Activated CD4-positive, CD25-positive, alpha-beta regulatory T cell treated with anti-CD3 and anti-CD28 coated beads, Interleukin-2, amount 50 U/mL, for 16 hours (primary cell): ENCODE measurements at regions not wholly inside any gene's neighbourhood (a gene's known extent, or its start where the extent isn't known, plus 50 kb on each side); places are given as distances from the start of the nearest gene placed in this dataset.

Experiments used
- DNase-seq: peaks from one replicate; pipeline ENCODE4 v3.0.0-alpha.2; 2020; ENCODE audit warnings: low read depth, low spot score

- DNase-seq = no peak
These were observed 958.0 kb downstream of the EPHA4 start for GRCh38 chr2:220614064-220614463.

DNA sequence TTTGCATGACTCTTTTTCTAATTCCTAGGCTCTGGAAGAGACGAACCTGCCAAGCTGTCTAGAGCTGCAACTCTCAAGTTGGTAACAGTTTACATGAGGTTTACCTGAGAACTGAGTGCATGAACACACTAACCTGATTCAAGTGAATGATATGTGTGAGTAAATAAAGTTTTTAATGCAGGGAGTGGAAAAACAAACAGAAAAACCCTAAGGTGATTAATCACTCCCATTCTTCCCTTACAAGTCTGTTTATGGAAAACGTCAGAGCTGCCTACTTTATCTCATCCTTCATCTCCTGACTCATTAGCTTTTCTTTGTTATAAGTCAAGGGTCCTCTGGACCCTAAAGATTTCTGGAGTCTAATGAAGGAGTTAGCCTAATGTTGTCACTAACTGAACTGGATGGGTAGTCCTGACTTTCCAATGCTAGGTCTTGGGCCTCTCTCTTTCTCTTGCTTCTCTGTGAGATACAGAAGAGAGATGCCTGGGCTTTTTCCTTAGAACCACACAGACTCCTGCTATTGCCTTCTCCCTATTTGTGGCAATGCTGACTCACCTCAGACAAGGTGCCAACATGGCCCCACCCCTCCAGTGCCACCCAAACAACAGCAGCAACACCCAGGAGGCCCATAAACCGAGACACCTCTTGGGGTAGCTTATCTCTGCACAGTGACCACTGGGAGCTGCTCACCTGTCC is 952.4 kb downstream of the EPHA4 start:
- no peak for DNase-seq

GRCh38 chr2:220626603-220627002 is 945.5 kb downstream of the EPHA4 start:
- no peak for DNase-seq

DNA sequence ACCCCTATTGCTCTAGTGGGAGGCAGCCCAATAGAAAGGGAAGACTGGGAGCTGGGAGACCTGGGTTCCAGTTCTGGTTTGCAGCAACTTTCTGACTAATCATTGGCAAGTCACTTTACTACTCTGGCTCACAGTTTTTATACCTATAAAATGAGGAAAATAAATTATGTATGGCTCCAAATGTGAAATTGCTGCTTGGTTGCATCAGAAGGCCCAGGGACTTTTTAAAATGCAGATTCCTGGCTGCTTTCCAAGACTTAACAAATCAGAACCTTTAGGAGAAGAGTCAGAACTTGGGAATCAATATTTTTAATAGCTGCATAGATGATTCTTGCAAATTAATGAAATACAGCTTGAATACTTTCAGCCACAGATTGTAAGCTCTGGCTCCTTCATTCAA is 943.9 kb downstream of the EPHA4 start:
- DNase-seq = no peak

- DNase-seq = no peak
These were observed 931.0 kb downstream of the EPHA4 start for GRCh38 chr2:220641137-220641536.

GRCh38 chr2:220646424-220646823 is 925.7 kb downstream of the EPHA4 start:
- no peak for DNase-seq

- no peak for DNase-seq
These were observed 923.5 kb downstream of the EPHA4 start for GRCh38 chr2:220648628-220649027.

DNA sequence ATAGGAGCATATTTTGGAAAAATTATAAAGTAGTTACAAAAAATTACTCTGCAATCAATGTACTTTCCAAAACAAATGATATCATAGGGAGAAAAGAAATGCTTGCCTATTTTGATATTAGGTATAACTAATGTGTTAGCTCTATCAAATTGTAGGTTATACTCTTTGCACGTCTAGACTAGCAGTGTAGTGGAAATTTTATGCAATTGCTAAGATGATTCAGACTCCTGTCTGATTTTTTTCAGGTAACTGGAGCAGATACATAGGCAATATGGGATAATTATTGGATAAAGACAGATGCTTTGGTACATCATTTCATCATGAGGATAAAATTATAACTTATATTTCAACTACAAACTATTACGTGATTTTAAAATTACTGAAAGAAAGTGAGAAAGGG is 918.3 kb downstream of the EPHA4 start:
- DNase-seq = no peak

DNA sequence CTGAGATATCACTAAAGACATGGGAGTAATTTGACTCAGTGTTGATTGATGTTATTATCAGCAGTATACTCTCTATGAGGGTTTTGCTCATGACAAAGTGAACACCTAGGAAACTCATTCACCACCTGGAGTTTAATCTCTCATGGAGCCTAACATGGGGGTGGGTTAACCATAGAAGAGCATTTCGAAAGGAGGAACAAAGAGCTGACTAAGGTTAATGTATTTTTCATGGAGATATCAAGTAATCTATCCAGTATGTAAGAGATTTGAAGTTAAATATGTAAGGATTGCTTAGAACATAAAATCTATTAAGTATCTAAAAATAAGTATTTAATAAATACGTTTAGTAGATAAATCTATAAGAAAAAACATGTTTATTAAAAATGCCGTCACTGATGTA is 917.8 kb downstream of the EPHA4 start:
- no peak for DNase-seq

DNA sequence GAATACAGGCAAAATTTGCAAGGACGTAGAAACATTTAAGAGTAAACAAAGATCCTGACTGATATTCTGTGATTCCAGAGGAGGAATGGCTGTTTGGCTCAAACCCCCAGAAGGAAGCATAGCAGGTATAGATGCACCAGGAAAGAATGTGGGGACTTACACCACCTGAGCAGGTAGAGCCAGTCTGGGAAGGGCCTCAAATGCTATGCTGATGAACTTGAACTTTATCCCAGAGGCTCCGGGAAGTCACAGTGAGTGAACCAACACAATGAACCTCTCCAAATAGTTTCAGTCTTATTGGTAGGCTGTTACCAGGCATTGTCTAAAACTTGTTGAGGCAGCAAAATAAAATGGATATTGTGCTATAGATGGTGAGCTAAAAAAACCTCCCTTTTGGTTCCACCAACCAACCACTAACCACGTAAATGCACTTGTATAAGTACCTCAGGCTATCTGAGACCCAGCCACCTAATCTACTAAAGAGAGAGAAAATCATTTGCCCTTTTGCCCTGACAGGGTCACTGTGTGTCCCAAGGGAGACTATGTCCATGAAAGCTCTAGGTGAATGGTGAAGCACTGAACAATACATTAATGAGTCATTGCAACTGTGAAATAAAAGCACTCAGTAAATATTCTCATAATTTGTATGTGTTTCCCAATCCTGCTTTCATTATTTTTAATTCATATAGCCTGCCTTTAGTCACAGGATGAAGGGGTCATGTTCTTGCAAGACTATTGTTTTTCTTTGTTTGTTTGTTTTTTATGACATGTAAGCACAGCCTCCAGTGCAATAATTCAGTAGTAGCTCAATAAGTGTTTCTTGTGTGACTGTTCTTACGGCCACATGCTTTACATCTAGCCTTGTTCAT is 911.6 kb downstream of the EPHA4 start:
- no peak for DNase-seq

DNA sequence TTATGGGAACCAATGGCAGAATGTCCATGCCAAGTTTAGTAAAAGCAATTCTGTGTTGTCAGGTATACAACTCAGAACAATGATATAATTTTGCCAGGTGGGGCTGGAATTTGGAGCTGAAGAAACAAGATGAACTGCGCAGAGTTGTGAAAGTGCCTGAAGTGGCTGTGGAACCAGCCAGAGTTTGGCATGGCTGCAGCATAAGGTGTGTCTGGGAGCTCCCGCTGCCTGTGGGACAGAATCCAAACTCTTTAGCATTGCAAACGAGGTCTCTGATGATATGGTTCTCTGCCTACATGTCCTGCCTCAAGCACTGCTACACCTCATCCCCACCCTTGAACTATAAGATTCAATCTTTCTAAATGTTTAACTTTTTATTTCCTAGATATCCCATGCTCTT is 909.7 kb downstream of the EPHA4 start:
- no peak for DNase-seq

GRCh38 chr2:220663065-220663464 is 909.0 kb downstream of the EPHA4 start:
- DNase-seq = no peak

DNA sequence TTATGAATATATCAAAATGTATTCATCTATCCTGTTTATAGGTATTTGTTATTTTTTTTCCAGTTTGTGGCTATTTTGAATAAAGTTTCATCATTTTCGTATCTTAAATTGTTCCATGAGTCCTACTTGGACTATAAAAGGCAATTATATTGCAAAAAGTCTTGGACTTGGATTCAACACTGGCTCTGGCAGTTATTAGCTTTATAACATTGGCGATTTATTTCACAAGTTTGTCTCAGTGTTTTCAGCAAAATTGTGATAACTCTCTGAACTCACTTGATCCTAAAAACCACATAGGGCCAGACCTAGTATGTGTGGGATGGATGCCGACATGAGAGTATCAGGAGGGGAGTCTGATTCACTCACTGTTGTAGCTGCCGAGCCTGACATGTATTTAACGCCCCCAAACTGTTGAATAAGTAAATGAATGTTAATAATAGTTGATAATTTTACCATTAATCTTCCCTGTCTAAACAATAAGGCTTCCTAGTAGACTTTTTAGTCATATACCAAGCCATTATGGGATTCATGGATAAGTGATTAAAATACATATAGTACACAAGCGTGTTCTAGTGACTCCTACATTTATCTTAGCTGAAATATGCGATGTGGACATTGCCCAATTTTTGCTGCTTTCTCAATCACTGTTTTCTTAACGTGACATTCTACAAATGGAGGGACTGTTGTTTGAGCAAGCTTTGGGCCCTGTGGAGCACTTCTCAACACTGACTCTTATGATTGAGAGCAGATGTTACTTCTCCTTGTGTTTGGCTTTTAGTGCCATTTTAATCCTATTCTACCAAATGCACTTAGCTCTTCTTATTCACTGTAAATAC is 907.6 kb downstream of the EPHA4 start:
- DNase-seq = no peak

DNA sequence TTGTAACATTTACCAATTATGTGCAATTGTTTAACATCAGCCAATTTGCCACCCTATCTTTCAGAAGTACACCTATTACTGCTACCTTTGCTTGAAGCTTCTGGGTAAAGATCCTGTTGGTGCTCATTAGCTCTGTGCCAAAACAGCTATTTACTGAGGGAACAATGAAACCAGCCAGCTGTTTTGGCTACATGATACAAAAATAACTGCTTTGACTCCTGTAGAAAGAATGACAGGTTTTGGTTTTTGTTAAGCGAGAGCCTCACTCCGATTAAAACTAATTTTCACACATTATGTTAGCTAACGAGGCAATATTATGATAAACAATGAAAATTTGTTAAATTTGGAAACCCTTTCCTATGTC is 907.0 kb downstream of the EPHA4 start:
- no peak for DNase-seq

- no peak for DNase-seq
These were observed 902.8 kb downstream of the EPHA4 start for GRCh38 chr2:220669324-220669723.

DNA sequence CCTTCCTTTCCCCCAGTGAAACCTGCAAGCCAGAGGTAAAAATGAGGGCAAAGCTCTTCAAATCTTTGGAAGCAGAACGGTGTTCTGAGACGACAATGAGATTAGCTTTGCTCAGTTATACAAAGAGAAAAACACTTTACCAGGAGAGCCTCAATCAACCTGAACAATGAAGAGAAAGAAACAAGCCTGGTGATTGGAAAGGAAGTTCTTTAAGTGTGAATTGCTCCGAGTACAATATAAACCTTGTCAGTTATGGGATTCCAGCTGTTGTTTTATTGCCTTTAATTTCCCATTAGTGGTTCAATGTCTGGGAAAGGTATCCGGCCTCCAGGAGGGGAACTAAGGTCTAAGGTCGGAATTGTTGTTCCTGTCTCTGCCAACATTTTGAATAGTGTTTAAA is 901.6 kb downstream of the EPHA4 start:
- DNase-seq = no peak

GRCh38 chr2:220673151-220673874 is 898.8 kb downstream of the EPHA4 start:
- DNase-seq = no peak

- no peak for DNase-seq
These were observed 898.1 kb downstream of the EPHA4 start for GRCh38 chr2:220674033-220674432.

DNA sequence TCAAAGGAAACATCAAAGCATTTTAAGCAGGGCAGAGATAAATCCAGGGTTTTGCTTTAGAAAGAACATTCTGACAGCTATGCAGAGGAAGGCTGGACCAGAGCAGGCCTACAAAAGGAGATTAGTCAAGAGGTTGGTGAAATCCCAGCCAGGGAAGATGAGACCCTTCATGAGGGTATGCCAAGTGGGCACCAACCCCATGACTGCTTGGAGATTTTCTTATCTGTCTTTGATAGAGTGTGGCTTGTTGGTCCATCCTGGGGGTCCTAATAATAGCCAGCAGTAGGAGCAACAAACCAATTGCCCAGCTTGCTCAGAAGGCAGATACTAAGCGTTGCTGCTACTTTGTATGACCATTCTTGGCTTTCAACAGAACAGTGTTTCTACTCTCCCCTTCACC is 895.4 kb downstream of the EPHA4 start:
- no peak for DNase-seq

DNA sequence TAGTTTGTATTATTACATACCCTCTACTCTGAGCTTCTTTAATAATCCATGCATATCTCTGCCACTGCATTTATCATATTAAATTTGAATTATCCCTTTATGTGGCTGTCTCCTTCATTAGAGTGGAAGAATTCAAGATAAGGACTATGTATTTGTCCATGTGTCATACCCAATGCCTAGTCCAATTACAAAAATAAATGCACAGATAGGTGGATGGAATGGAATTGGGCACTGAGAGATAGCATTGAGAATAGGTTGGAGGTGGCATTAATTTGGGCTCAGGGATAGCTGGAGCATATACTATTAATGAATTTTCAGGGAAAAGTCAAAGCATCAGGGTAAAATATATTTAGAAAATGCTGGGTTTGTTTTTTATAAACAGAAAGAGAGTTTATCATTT is 893.2 kb downstream of the EPHA4 start:
- no peak for DNase-seq

DNA sequence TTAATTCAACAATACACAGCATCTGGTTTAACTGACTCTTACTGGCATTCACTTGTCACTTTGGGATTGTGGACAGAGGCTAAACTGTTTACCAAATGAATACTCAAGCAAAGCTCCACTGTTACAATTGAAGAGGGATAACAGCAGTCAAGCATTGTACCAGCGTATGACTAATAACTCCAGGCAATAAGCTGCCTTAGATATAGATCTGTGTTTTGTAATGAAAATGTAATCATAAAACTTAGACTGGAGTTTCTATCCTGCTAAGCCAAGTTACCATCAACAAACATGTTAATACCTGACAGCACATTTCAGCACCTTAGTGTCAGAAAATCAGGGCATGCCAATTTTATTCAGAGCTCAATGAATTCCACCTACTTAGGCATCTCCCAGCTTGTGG is 889.5 kb downstream of the EPHA4 start:
- DNase-seq = no peak

DNA sequence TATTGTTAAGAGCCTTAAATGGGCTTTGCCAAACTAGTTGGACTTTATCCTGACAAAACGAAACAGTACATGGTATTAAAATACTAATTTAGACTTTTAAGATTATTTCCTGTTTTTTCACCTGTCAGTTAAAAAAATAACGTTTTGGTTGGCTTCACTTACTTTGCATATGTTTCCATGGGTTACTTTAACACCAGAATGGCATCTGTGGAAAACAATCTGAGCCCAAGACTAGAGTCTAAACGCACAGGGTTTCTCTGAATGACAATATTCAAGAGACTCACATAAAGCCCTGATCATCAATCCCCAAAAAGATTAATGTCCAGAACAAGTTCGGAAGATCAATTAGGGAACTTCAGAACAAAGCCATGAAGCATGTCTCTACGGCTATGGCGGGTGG is 888.0 kb downstream of the EPHA4 start:
- DNase-seq = no peak
